ENCODE measurements at regions not wholly inside any gene's neighbourhood (a gene's known extent, or its start where the extent isn't known, plus 50 kb on each side); places are given as distances from the start of the nearest gene placed in this dataset.

GRCh38 chr9:85466834-85467233 is 274.9 kb downstream of the AGTPBP1 start:
- TF ChIP-seq POLR2A (IDR thresholded peaks at IDR 0.05; ENCODE audit: low read depth, low read length) (no peak), POLR2AphosphoS5 (IDR thresholded peaks at IDR 0.05; ENCODE audit: low read depth, low read length) (no peak)
